Spleen (tissue), 11 donors: ENCODE measurements at regions not wholly inside any gene's neighbourhood (a gene's known extent, or its start where the extent isn't known, plus 50 kb on each side); places are given as distances from the start of the nearest gene placed in this dataset.

Source experiments
- DNase-seq: peaks from one replicate; pipeline ENCODE4 v3.0.0-alpha.2; 2020
- H3K27ac ChIP-seq, 8 donors: fragments of 200-600 bp; sonication (generic) in 7 of 8; 1 replicate in 4 of 8; 2 replicates in 4 of 8; pipeline versions ENCODE4 v1.5.0 to v1.8.0; 2016 to 2021; ENCODE audit warnings: inconsistent platforms in 4 of 8, mild to moderate bottlenecking in 4 of 8, moderate library complexity in 1 of 8
- H3K27me3 ChIP-seq, 7 donors: fragments of 200-600 bp; sonication (generic) in 6 of 7; replicated peaks in 1 of 7; 1 replicate in 4 of 7; 2 replicates in 3 of 7; pipeline versions ENCODE4 v1.5.0 to v1.8.0; 2016 to 2021; ENCODE audit warnings: inconsistent platforms in 3 of 7, mild to moderate bottlenecking in 1 of 7
- H3K36me3 ChIP-seq, 6 donors: fragments of 200-600 bp; sonication (generic) in 5 of 6; 1 replicate in 4 of 6; 2 replicates in 2 of 6; pipeline versions ENCODE4 v1.5.0 to v1.8.0; 2016 to 2021; ENCODE audit warnings: inconsistent platforms in 2 of 6
- H3K4me1 ChIP-seq, 6 donors: fragments of 200-600 bp; sonication (generic) in 5 of 6; 1 replicate in 3 of 6; 2 replicates in 3 of 6; pipeline versions ENCODE4 v1.5.0 to v1.8.0; 2016 to 2021; ENCODE audit warnings: inconsistent platforms in 3 of 6
- H3K4me3 ChIP-seq, 8 donors: fragments of 200-600 bp; sonication (generic) in 7 of 8; 1 replicate in 4 of 8; 2 replicates in 4 of 8; pipeline versions ENCODE4 v1.5.0 to v1.8.0; 2016 to 2021; ENCODE audit warnings: inconsistent platforms in 4 of 8, mild to moderate bottlenecking in 4 of 8, moderate library complexity in 2 of 8
- H3K9me3 ChIP-seq, 8 donors: fragments of 200-600 bp; sonication (generic) in 7 of 8; 1 replicate in 4 of 8; 2 replicates in 4 of 8; pipeline versions ENCODE4 v1.5.0 to v1.8.0; 2016 to 2021; ENCODE audit warnings: inconsistent platforms in 4 of 8
- POLR2A ChIP-seq, 3 donors: fragments of 450-650 bp; IDR thresholded peaks; one replicate each; pipeline ENCODE4 v1.5.1; 2017; ENCODE audit warnings: antibody characterized with exemption in 3 of 3, mild to moderate bottlenecking in 1 of 3
- POLR2AphosphoS5 ChIP-seq, 3 donors: sonication (generic); formaldehyde crosslinking; IDR thresholded peaks; one replicate each; pipeline ENCODE4 v1.5.1; 2017; ENCODE audit warnings: antibody characterized with exemption in 3 of 3
- WGBS, 5 donors: extraction: QIAGEN DNeasy Blood & Tissue Kit in 3 of 5; methylation state at CpG; one replicate each; pipeline versions ENCODE4 v1.1.5 to v1.1.7; 2013 to 2018; 5-methylcytosine and 5-hydroxymethylcytosine counted together
- intact Hi-C: fragments of 100-400 bp; cut with DNase I; formaldehyde crosslinking; loops from one replicate; pipeline ENCODE4 v1.15.0; 2023; ENCODE audit warnings: low total_unique reads
- TF ChIP-seq, protein P1 (sequence below), 11 experiments: fragments of 200-600 bp in 7 of 11; fragments of 450-650 bp in 4 of 11; sonication (generic) in 4 of 11; IDR thresholded peaks in 8 of 11; conservative IDR thresholded peaks in 3 of 11; 1 replicate in 7 of 11; 2 replicates in 4 of 11; pipeline versions ENCODE4 v1.4.0 to v1.8.0; 2016 to 2021; ENCODE audit warnings: antibody characterized with exemption in 11 of 11, inconsistent platforms in 4 of 11, mild to moderate bottlenecking in 1 of 11
- donor health status: healthy with polysubstance abuse.
- donor health status: DM: no; HTN: no; CAD: no; lungs with moderate emphysema.
- donor health status: DM: no; HTN: no; CAD: no.
- donor health status: Bipolar disorder and iron deficiency.
- donor health status: healthy.
- donor health status: DM: no; HTN: no; CAD: no.
- donor health status: DM: yes; HTN: yes; CAD: no.

DNA sequence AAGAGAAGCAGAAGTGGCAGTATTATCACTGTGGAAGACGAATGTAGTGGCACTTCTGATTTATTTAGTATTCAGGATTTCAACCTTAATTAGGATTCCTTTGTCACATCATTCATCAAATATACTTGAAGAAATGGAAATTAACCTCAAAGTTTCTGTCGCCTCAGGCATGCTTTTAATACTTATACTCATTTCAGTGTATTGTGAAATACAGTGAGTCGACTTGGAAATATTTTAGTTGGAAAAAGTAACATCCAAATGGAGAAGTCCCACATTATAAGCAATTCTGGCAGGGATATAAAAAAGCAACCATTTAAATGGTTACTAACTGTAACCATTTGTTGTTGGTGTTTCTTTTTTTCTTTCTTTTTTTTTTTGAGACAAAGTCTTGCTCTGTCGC lies 648.8 kb downstream of the ARL4A start:
- H3K36me3 ChIP-seq, result no peaks in the 10 kb centered on the region
- no peaks in the 10 kb centered on the region for H3K27me3 ChIP-seq
- H3K9me3 ChIP-seq, result no peaks in the 10 kb centered on the region
- no peak overlapping the region for H3K4me3 ChIP-seq
- intact Hi-C loops, result no loop called here
- no peak for DNase-seq
- TF ChIP-seq POLR2AphosphoS5 (IDR thresholded peaks at IDR 0.05) (no peak), POLR2A (IDR thresholded peaks at IDR 0.05) (no peak)
- TF ChIP-seq, protein P1, sequence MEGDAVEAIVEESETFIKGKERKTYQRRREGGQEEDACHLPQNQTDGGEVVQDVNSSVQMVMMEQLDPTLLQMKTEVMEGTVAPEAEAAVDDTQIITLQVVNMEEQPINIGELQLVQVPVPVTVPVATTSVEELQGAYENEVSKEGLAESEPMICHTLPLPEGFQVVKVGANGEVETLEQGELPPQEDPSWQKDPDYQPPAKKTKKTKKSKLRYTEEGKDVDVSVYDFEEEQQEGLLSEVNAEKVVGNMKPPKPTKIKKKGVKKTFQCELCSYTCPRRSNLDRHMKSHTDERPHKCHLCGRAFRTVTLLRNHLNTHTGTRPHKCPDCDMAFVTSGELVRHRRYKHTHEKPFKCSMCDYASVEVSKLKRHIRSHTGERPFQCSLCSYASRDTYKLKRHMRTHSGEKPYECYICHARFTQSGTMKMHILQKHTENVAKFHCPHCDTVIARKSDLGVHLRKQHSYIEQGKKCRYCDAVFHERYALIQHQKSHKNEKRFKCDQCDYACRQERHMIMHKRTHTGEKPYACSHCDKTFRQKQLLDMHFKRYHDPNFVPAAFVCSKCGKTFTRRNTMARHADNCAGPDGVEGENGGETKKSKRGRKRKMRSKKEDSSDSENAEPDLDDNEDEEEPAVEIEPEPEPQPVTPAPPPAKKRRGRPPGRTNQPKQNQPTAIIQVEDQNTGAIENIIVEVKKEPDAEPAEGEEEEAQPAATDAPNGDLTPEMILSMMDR (IDR thresholded peaks at IDR 0.05 in 8 of 11, conservative IDR thresholded peaks at IDR 0.05 in 3 of 11), result no peak
- 66 to 73% (median 68%) methylated on average over 4 of the region's 4 CpGs for WGBS, 5 donors
- H3K27ac ChIP-seq, result no peak overlapping the region
- no peaks in the 10 kb centered on the region for H3K4me1 ChIP-seq

DNA sequence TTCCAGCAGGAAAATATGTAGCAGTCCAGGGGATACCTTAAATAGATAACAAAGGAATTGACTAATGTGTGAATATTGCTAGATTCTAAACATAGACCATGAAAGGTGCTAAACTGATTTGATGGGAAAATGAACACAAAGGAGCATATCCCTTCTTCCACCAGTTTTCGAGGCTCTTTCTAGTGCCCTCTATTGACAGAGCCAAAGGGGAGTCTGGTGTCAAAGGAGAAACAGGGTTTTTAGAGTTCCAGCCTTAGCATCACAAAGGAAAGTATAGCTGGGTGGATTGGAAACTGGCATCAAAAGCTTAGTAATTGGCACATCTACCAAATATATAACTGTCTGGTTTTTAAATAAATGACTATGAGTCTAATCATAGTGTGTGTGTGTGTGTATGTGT lies 636.8 kb downstream of the ETV1 start:
- Histone ChIP-seq H3K4me3 (no peak overlapping the region), H3K9me3 (no peaks in the 10 kb centered on the region), H3K27ac (no peak overlapping the region), H3K27me3 (no peaks in the 10 kb centered on the region), H3K4me1 (no peaks in the 10 kb centered on the region), H3K36me3 (no peaks in the 10 kb centered on the region)
- no peak for DNase-seq
- 58 to 74% (median 61%) methylated on average over 1 of the region's 1 CpG for WGBS, 5 donors
- TF ChIP-seq, protein P1 (IDR thresholded peaks at IDR 0.05 in 8 of 11, conservative IDR thresholded peaks at IDR 0.05 in 3 of 11), result no peak
- TF ChIP-seq POLR2AphosphoS5 (IDR thresholded peaks at IDR 0.05) (no peak), POLR2A (IDR thresholded peaks at IDR 0.05) (no peak)
- intact Hi-C loops, result no loop called here

DNA sequence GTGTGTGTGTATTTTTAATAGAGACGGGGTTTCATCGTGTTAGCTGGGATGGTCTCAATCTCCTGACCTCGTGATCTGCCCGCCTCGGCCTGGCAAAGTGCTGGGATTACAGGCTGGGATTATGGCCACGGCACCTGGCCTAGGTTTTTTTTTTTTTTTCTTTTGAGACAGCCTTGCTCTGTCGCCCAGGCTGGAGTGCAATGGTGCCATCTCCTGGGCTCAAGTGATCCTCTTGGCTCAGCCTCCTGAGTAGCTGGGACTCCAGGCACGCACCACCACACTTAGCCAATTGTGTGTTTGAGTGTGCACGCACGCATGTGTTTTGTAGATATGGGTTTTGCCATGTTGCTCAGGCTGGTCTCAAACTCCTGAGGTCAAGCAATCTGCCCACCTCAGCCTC lies 629.8 kb downstream of the ETV1 start:
- no peaks in the 10 kb centered on the region for H3K27me3 ChIP-seq
- no peak overlapping the region for H3K27ac ChIP-seq
- no peaks in the 10 kb centered on the region for H3K4me1 ChIP-seq
- H3K9me3 ChIP-seq, result no peaks in the 10 kb centered on the region
- H3K36me3 ChIP-seq, result no peaks in the 10 kb centered on the region
- no peak for TF ChIP-seq POLR2A (IDR thresholded peaks at IDR 0.05)
- TF ChIP-seq, protein P1 (IDR thresholded peaks at IDR 0.05 in 8 of 11, conservative IDR thresholded peaks at IDR 0.05 in 3 of 11), result no peak
- no peak for TF ChIP-seq POLR2AphosphoS5 (IDR thresholded peaks at IDR 0.05)
- intact Hi-C loops, result no loop called here
- no peak for DNase-seq
- 84 to 89% (median 85%) methylated on average over 10 of the region's 10 CpGs for WGBS, 5 donors
- H3K4me3 ChIP-seq, result no peak overlapping the region

DNA sequence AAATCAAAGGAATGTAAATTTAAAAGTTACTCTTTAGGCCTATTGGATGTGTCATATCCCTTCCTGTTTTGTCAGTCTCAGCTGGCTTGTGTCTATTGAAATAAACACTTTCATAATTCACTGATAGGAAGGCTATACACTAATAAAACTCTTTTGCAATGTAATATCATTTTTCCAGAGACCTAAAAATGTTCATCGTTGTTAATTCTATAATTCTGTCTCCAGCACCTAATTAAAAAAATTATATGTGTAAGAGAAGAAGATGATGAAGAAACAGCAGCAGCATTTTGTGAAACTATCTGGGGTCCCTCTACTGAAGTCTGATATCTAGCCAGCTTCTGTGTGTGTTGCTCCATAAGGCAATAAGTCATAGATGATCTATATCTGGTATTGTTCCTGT lies 602.7 kb downstream of the ETV1 start:
- intact Hi-C loops, result no loop called here
- TF ChIP-seq, protein P1 (IDR thresholded peaks at IDR 0.05 in 8 of 11, conservative IDR thresholded peaks at IDR 0.05 in 3 of 11), result no peak
- TF ChIP-seq POLR2A (IDR thresholded peaks at IDR 0.05) (no peak), POLR2AphosphoS5 (IDR thresholded peaks at IDR 0.05) (no peak)
- H3K4me3 ChIP-seq, result no peak overlapping the region
- H3K27me3 ChIP-seq, result no peaks in the 10 kb centered on the region
- H3K4me1 ChIP-seq, result no peaks in the 10 kb centered on the region
- H3K27ac ChIP-seq, result no peak overlapping the region
- no peaks in the 10 kb centered on the region for H3K36me3 ChIP-seq
- WGBS, 5 donors, result 78 to 90% (median 82%) methylated on average over 1 of the region's 1 CpG
- no peaks in the 10 kb centered on the region for H3K9me3 ChIP-seq
- DNase-seq, result no peak
